Astrocyte (in vitro differentiated cells and primary cell): ENCODE measurements at regions not wholly inside any gene's neighbourhood (a gene's known extent, or its start where the extent isn't known, plus 50 kb on each side); places are given as distances from the start of the nearest gene placed in this dataset.

Experiments used
- DNase-seq: peaks from one replicate; pipeline ENCODE4 v3.0.0-alpha.2; 2010; ENCODE audit warnings: low read depth
- FAIRE-seq: peaks from 2 replicates; lab custom pipeline; 2011; peaks lifted over from hg19 to GRCh38; lab: Jason Lieb, UNC
- H2AFZ ChIP-seq: 2 replicates; pipeline ENCODE4 v1.6.0; 2012; ENCODE audit warnings: low read depth, low read length, inconsistent platforms
- H3K27ac ChIP-seq: 2 replicates; pipeline ENCODE4 v1.5.1; 2011; ENCODE audit warnings: low read depth, low read length, inconsistent platforms
- H3K27me3 ChIP-seq: 2 replicates; pipeline ENCODE4 v1.6.0; 2011; ENCODE audit warnings: low read length, inconsistent platforms; ENCODE audit not compliant: insufficient read depth
- H3K36me3 ChIP-seq: 2 replicates; pipeline ENCODE4 v1.5.1; 2011; ENCODE audit warnings: low read length, inconsistent platforms; ENCODE audit not compliant: insufficient read depth
- H3K4me1 ChIP-seq: 2 replicates; pipeline ENCODE4 v1.5.1; 2011; ENCODE audit warnings: low read length, inconsistent platforms; ENCODE audit not compliant: insufficient read depth
- H3K4me2 ChIP-seq: 2 replicates; pipeline ENCODE4 v1.6.0; 2012; ENCODE audit warnings: low read length, inconsistent platforms
- H3K4me3 ChIP-seq: 2 replicates; pipeline ENCODE4 v1.5.1; 2011; ENCODE audit warnings: low read depth, mild to moderate bottlenecking, low read length, inconsistent platforms; ENCODE audit not compliant: insufficient read depth
- H3K79me2 ChIP-seq: 2 replicates; pipeline ENCODE4 v1.6.0; 2012; ENCODE audit warnings: mild to moderate bottlenecking, low read length, inconsistent platforms; ENCODE audit not compliant: insufficient read depth
- H3K9ac ChIP-seq: 2 replicates; pipeline ENCODE4 v1.6.0; 2012; ENCODE audit warnings: mild to moderate bottlenecking, low read length, inconsistent platforms
- H3K9me3 ChIP-seq: 2 replicates; pipeline ENCODE4 v1.5.1; 2012; ENCODE audit warnings: low read depth, mild to moderate bottlenecking, low read length, inconsistent platforms; ENCODE audit not compliant: insufficient read depth
- H4K20me1 ChIP-seq: 2 replicates; pipeline ENCODE4 v1.6.0; 2012; ENCODE audit warnings: low read length, inconsistent platforms; ENCODE audit not compliant: insufficient read depth
- H3K27ac Mint-ChIP-seq: one replicate; pipeline ENCODE4 v1.8.0; 2021; ENCODE audit warnings: mild to moderate bottlenecking, mixed read lengths; ENCODE audit not compliant: unreplicated experiment
- H3K27me3 Mint-ChIP-seq: one replicate; pipeline ENCODE4 v1.8.0; 2021; ENCODE audit warnings: low read depth, mixed read lengths; ENCODE audit not compliant: unreplicated experiment
- H3K36me3 Mint-ChIP-seq: one replicate; pipeline ENCODE4 v1.8.0; 2021; ENCODE audit warnings: low read depth, mixed read lengths; ENCODE audit not compliant: unreplicated experiment
- H3K4me1 Mint-ChIP-seq: one replicate; pipeline ENCODE4 v1.8.0; 2021; ENCODE audit warnings: low read depth, mixed read lengths; ENCODE audit not compliant: unreplicated experiment
- H3K4me3 Mint-ChIP-seq: one replicate; pipeline ENCODE4 v1.8.0; 2021; ENCODE audit warnings: mild to moderate bottlenecking, moderate library complexity, mixed read lengths; ENCODE audit not compliant: unreplicated experiment
- H3K9me3 Mint-ChIP-seq: one replicate; pipeline ENCODE4 v1.8.0; 2021; ENCODE audit warnings: mild to moderate bottlenecking, mixed read lengths; ENCODE audit not compliant: unreplicated experiment
- EZH2 ChIP-seq: IDR thresholded peaks from 2 replicates; pipeline ENCODE4 v1.6.1; 2012; ENCODE audit warnings: mild to moderate bottlenecking, low read length, inconsistent platforms; ENCODE audit not compliant: insufficient read depth
- TF ChIP-seq, protein P1 (sequence below): IDR thresholded peaks from 2 replicates; pipeline ENCODE4 v1.5.1; 2011; ENCODE audit warnings: low read depth, mild to moderate bottlenecking, inconsistent platforms, low read length, moderate library complexity; ENCODE audit not compliant: insufficient read depth

- no peak overlapping the region for H3K27ac Mint-ChIP-seq
- no peak for FAIRE-seq
- no peaks in the 10 kb centered on the region for H3K9me3 ChIP-seq
Observed at GRCh38 chr9:129266536-129266935, 88.5 kb upstream of the IER5L start.

DNA sequence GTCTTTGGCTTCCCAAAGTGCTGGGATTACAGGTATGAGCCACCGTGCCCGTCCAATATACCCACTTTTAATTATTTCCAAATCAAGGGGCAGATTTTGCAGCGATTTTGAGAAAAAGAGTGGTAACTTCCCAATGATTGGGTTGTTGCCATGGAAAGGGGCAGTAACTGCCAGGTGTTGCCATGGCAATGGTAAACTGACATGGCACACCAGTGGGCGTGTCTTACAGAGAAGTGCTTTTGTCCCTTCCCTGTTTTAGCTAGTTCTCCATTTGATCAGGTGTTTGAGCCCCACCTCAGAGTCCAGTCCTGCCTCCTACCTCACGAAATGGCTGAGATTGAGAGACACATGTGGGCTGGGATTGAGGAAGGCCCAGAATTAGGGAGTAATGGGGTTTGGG lies 86.3 kb upstream of the IER5L start:
- Histone ChIP-seq H3K27me3 (peaks cover 4% of the 10 kb centered on the region), H3K9me3 (no peaks in the 10 kb centered on the region), H3K27ac (no peak overlapping the region), H3K4me2 (no peak overlapping the region), H3K36me3 (no peaks in the 10 kb centered on the region), H2AFZ (no peak overlapping the region), H4K20me1 (no peaks in the 10 kb centered on the region), H3K9ac (no peak overlapping the region), H3K4me3 (no peak overlapping the region), H3K79me2 (no peaks in the 10 kb centered on the region), H3K4me1 (no peaks in the 10 kb centered on the region)
- H3K27me3 Mint-ChIP-seq, result peaks cover 28% of the 10 kb centered on the region
- H3K4me1 Mint-ChIP-seq, result peaks cover 5% of the 10 kb centered on the region
- no peak overlapping the region for H3K27ac Mint-ChIP-seq
- FAIRE-seq (no peak), DNase-seq (no peak)
- H3K9me3 Mint-ChIP-seq, result no peaks in the 10 kb centered on the region
- no peak for TF ChIP-seq EZH2
- TF ChIP-seq, protein P1, sequence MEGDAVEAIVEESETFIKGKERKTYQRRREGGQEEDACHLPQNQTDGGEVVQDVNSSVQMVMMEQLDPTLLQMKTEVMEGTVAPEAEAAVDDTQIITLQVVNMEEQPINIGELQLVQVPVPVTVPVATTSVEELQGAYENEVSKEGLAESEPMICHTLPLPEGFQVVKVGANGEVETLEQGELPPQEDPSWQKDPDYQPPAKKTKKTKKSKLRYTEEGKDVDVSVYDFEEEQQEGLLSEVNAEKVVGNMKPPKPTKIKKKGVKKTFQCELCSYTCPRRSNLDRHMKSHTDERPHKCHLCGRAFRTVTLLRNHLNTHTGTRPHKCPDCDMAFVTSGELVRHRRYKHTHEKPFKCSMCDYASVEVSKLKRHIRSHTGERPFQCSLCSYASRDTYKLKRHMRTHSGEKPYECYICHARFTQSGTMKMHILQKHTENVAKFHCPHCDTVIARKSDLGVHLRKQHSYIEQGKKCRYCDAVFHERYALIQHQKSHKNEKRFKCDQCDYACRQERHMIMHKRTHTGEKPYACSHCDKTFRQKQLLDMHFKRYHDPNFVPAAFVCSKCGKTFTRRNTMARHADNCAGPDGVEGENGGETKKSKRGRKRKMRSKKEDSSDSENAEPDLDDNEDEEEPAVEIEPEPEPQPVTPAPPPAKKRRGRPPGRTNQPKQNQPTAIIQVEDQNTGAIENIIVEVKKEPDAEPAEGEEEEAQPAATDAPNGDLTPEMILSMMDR, result no peak
- H3K36me3 Mint-ChIP-seq, result peaks cover 1% of the 10 kb centered on the region
- no peak overlapping the region for H3K4me3 Mint-ChIP-seq

More at GRCh38 chr9:129266536-129266935, 88.5 kb upstream of the IER5L start:
- DNase-seq, result no peak
- no peak overlapping the region for H3K27ac ChIP-seq
- no peaks in the 10 kb centered on the region for H3K36me3 ChIP-seq
- TF ChIP-seq, protein P1, result no peak
- no peak for TF ChIP-seq EZH2
- H3K27me3 ChIP-seq, result peaks cover 4% of the 10 kb centered on the region
- H3K27me3 Mint-ChIP-seq, result peaks cover 14% of the 10 kb centered on the region
- H3K4me3 ChIP-seq, result no peak overlapping the region
- no peak overlapping the region for H2AFZ ChIP-seq
- no peaks in the 10 kb centered on the region for H3K36me3 Mint-ChIP-seq
- no peaks in the 10 kb centered on the region for H4K20me1 ChIP-seq
- H3K4me1 ChIP-seq, result peaks cover 10% of the 10 kb centered on the region
- H3K4me3 Mint-ChIP-seq, result no peak overlapping the region
- no peak overlapping the region for H3K4me2 ChIP-seq
- no peaks in the 10 kb centered on the region for H3K79me2 ChIP-seq
- H3K4me1 Mint-ChIP-seq, result peaks cover 15% of the 10 kb centered on the region
- no peaks in the 10 kb centered on the region for H3K9me3 Mint-ChIP-seq
- H3K9ac ChIP-seq, result no peak overlapping the region

- no peaks in the 10 kb centered on the region for H4K20me1 ChIP-seq
- no peaks in the 10 kb centered on the region for H3K9me3 Mint-ChIP-seq
- H3K36me3 Mint-ChIP-seq, result peaks cover 2% of the 10 kb centered on the region
- H3K4me2 ChIP-seq, result no peak overlapping the region
- no peak overlapping the region for H3K9ac ChIP-seq
- no peak overlapping the region for H3K4me3 ChIP-seq
- H3K4me1 ChIP-seq, result peaks cover 3% of the 10 kb centered on the region
- H3K27me3 Mint-ChIP-seq, result peaks cover 33% of the 10 kb centered on the region
- TF ChIP-seq, protein P1, result no peak
- TF ChIP-seq EZH2, result no peak
- no peak overlapping the region for H3K4me3 Mint-ChIP-seq
- no peak overlapping the region for H3K27ac ChIP-seq
- no peak for FAIRE-seq
- peaks cover 3% of the 10 kb centered on the region for H3K4me1 Mint-ChIP-seq
- H3K27me3 ChIP-seq, result peaks cover 4% of the 10 kb centered on the region
- H3K9me3 ChIP-seq, result no peaks in the 10 kb centered on the region
- no peak overlapping the region for H2AFZ ChIP-seq
- no peaks in the 10 kb centered on the region for H3K36me3 ChIP-seq
- H3K79me2 ChIP-seq, result no peaks in the 10 kb centered on the region
- DNase-seq, result no peak
- H3K27ac Mint-ChIP-seq, result no peak overlapping the region
Observed at GRCh38 chr9:129263836-129264235, 85.8 kb upstream of the IER5L start.
